Peyer's patch (tissue), 4 donors: ENCODE measurements at regions not wholly inside any gene's neighbourhood (a gene's known extent, or its start where the extent isn't known, plus 50 kb on each side); places are given as distances from the start of the nearest gene placed in this dataset.

Experiments used
- CTCF ChIP-seq, 6 experiments: fragments of 450-650 bp in 4 of 6; fragments of 200-600 bp in 2 of 6; sonication (generic) in 1 of 6; IDR thresholded peaks; one replicate each; pipeline ENCODE4 v1.5.1; 2017 to 2019; ENCODE audit warnings: antibody characterized with exemption in 6 of 6, mild to moderate bottlenecking in 3 of 6, moderate library complexity in 1 of 6
- POLR2A ChIP-seq, 2 donors: fragments of 450-650 bp; IDR thresholded peaks; one replicate each; pipeline ENCODE4 v1.5.1; 2017; ENCODE audit warnings: antibody characterized with exemption in 2 of 2, mild to moderate bottlenecking in 2 of 2, moderate library complexity in 2 of 2

GRCh38 chr6:146962329-146962728 lies 241.9 kb upstream of the STXBP5 start:
- no peak for TF ChIP-seq CTCF (IDR thresholded peaks at IDR 0.05)
- no peak for TF ChIP-seq POLR2A (IDR thresholded peaks at IDR 0.05)
